Activated naive CD4-positive, alpha-beta T cell treated with anti-CD3 and anti-CD28 coated beads, Interleukin-2, amount 50 U/mL, for 16 hours (primary cell): ENCODE measurements at regions not wholly inside any gene's neighbourhood (a gene's known extent, or its start where the extent isn't known, plus 50 kb on each side); places are given as distances from the start of the nearest gene placed in this dataset.
"Not testable (repeated sequence)": the region's sequence is repeated elsewhere in the genome, so short reads cannot be mapped to it uniquely, and the experiment has no call there.

Experiments used
- DNase-seq: peaks from one replicate; pipeline ENCODE4 v3.0.0-alpha.2; 2020

DNA sequence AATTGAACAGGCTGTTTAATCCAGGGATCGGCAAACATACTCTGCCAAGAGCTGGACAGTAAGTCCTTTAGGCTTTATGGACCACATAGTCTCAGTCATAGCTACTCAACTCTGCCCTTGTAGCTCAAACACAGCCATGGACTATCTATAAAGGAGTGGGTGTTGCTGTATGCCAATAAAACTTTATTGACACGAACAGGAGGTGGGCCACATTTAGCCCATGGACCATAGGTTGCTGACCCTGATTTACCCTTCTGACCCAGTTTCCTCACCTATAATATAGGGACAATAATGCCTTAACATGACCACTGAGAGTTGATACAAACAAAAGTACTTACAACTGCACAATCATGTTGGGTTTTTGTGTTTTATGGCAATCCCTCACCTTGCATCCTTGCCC is 257.0 kb upstream of the SDK2 start:
- DNase-seq: no peak

DNA sequence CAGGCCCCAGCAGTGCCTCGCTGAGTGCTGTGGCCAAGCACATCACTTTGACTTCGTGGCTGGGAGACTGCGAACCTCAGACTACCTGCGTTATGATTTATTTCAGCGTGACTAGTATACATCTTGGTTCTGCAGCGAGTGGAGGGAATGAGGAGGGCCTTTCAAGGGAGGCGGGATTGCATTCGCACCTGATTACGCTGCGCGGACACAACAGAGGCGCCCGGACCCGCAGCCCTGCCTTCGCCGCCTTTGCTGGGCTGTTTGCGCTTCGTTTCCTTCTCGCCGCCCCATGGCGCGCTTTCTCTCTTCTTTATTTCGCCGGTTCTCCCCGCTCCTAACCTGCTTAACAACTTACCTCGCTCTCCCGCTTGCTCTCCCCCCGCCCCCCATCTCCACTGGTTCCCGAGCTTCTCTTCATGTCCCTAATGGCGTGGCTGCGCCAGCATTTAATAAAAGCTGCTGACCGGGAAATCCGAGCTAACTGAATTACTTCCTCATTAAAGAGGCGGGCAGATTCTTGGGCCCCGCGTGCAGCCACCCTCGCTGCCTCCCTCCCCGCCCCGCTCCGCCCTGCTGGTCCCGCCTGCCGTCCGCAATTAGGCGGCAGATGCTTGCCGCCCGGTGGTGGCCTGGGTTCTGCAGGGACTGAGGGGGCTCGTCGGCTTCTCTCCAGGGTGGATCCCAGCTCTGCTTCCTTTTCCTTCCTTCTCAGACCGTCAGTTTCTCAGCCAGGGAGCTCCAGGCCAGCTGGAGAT is 257.6 kb upstream of the SDK2 start:
- DNase-seq: peak; percentile 21

DNA sequence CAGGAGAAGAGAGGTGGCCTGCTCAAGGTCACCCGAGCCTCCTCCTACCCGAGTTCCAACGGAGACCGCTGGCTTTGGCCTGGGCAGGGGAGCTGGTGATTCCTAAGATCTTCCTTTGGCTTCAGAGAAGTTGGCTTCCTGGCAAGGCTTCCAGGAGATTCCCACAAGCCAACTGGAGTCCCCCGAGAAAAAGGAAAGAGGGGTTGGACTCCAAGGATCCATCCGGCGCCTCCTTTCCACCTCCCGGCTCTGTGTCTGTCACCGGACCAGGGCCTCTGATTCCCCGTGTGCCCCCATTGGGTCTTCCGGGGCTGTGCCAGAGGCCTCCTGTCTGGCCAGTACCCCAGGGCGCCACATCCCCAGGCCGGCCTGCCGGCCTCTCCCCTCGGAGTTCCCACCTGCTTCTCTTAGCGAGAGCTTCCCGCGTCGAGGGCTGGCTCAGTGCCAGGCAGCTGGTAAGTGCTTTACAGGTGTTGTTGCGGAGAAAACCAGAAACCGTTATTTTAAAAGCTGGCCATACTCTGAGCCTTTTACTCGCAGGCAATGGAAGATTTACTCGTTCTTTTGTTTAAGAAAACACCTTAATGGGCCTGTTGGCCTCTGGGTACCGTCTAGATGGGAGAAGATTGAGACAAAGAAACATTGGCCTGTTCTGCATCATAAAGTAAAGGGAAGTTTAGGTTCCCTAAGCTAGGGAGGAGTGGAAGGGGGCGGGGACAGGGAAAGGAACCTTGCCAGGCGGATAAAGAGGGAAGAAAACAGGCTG is 258.4 kb upstream of the SDK2 start:
- DNase-seq: no peak

DNA sequence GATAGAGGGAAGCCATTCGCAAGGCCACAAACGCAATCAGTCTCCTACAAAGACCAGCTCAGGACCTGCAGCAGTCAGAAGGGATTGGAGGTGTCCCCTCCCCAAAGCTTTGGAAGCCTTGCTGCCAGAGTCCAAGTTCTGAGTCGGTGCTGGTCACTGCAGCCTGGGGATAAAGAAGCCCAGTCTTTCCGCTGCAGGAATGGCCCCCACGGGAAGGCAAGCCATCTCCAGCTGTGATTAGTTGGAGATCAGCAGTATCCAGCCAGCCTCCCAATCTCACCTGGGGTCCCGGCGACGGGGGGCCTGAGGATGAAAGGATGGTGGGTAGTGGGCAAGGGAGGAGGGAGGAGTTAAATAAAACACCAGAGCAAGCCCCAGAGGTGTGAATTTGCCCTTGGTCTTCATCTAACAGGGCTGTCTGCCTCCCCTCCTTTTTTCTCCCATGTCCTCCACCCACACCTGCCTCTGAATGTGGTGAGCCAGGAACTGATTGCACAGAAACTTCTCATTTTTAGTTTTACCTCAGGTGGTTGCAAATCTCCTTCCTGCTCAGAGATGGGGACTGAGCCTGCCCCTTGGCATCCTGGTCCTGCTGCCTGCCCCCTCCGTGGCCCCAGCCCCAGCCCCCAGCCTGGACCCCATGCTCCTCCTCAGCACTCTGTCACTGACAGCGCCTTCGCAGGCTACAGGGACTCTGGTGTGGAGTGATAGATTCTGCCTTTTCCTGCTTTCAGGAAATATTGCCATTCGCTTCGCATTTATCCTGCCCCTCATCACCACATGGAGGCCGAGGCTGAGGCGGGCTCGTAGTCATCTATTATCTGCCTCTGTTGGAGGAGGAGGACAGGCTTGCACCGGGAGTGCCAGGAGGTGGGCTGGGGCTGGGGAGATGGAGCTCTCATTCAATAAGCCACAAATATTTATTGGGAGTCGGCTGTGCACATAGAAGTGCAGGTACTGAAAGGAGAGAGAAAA is 262.9 kb upstream of the SDK2 start:
- DNase-seq: no peak

DNA sequence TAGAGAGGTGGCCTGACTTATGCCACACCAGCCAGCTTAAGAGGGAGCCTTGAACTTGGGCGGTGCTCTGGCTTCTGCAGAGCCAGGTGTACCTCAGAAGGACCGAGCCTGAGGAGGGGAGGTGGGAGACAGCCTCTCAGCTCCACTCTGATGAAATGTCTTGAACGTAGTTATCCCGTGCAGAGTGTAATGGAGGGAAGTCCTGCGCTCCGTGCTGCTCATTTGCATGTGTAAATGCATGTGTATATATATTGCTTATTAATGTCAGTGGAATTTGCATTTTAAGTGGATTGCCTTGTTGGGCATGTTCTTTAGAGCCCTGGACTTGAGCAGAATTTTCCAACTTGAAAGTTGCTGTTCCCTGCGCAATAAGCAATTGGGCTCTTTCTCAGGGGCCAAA is 264.9 kb upstream of the SDK2 start:
- DNase-seq: no peak

DNA sequence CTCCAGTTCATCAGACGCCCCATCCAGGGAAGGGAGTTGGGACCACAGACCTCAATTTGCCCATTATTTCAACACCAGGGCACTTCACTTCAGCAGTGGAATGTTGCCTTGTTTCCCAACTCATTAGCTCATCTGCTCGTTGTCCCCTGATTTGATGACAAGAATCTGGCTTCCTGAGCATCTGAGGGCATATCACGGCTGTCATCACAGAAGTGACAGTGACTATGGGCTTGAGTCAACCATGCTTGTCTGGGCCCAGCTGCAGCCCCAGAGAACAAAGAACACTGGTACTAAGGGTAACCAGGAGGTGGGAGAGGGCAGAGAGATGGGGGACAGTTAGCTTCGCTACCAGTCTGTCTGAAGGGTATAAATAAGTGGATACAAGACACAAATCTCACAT is 266.0 kb upstream of the SDK2 start:
- DNase-seq: no peak

DNA sequence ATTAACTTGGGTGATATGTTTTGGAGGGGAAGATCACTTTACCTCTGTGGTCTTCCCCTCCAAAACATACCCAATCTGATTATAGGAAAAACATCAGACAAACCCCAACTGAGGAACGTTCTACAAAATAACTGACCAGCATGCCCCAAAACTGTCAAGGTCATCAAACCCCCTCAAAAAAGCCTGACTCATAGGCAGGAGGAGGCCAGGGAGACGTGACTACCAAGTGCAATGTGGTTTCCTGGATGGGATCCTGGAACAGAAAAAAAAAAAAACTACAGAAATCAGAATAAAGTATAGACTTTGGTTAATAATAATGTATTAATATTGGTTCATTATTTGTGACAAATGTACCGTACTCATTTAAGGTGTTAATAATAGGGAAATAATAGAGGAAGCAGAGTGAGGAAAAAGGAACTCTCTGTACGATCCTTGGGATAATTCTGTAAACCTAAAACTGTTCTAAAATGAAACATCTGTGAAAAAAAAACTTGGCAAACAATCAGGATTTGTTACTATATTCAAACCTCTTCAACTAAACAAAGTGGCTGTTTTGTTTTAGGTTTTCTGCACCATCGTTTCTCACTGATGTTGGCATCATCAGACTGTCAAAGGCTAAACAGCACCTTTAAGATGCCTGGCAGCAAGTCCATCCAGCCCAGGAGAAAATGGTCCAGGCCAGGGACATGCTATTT is 266.7 kb upstream of the SDK2 start:
- no peak for DNase-seq

DNA sequence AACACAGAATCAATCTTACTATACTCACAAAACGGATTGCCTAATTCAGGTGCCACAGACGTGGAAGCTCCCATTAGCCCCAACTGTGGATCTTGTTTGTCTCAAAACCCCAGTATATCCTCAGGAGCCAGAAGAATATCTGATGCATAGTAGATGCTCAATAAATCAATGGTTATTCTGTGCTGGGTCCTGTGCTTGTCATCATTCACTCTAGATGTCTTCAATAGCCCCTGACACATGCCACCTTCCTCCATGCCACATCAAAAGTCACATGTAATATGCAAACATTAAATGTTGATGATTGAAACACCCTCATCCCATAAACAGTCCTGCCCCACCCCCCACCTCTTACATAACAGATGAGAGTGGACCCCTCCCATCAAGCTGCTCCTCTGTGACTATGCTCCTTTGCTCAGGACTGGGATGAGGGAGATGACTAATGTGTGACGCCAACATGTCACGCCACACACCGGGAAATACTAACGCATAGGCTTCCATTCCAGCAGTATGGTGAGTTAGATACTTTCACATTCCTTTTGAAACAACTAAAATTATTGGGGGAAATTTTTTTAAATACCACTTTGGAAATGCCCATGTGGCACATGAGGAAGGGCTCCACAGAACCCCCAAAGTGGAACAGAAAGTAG is 267.6 kb upstream of the SDK2 start:
- no peak for DNase-seq

DNA sequence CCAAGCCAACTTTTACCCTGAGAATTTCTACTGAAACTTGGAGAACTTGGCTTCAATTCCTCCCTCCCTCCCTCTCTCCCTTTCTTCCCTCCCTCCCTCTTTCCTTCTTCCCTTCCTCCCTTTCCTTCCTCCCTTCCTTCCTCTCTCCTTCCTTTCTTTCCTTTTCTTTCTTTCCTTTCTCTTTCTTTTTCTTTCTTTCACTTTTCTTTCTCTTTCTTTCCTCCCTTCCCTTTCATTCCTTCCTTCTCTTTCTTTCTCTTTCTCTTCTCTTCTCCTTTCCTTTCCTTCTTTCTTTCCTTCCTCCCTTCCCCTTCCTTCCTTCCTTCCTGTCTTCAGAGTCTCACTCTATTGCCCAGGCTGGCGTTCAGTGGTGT is 268.1 kb upstream of the SDK2 start:
- no peak for DNase-seq

DNA sequence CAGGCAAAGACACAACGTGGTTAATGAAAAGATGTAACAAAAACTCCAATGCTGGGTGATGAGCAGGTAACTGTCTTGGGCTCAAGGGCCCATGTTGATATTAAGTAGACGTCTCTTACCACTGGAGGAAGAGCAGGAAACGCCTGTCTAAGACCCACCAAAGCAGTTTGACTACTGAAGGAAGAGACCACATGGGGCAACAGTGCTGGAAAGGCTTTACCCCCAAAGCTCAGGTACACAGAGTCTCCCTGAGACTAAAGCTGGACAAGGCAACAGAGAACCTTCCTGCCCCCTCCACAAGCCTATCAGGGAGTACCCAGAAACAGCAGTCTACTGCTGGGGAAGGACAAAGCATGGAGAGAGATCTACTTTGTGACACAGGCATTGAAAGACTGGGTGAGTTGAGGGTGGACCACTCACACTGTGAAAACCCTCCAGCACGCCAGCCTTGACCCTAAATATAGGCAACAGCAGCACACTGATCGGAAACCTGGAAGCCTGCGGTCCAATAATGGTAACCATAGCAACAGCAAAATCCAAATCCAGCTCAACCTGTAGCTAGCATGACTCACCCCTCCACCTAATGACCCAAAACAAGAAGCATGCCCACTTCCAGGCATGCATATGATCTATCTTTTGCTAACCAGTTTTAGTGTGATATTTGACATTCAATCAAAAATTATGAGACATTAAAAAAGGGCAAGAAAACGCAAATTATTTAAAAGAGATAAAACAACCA is 270.5 kb upstream of the SDK2 start:
- no peak for DNase-seq

DNA sequence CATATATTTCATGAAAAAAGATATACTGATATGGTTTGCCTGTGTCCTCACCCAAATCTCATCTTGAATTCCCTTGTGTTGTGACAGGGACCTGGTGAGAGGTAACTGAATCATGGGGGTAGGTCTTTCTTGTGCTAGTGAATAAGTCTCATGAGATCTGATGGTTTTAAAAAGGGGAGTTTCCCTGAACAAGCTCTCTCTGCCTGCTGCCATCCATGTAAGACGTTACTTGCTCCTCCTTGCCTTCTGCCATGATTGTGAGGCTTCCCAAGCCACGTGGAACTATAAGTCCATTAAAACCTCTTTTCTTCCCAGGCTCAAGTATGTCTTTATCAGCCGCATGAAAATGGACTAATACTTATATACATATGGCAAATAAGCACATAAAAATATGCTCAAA is 274.8 kb upstream of the SDK2 start:
- not testable (repeated sequence) for DNase-seq

DNA sequence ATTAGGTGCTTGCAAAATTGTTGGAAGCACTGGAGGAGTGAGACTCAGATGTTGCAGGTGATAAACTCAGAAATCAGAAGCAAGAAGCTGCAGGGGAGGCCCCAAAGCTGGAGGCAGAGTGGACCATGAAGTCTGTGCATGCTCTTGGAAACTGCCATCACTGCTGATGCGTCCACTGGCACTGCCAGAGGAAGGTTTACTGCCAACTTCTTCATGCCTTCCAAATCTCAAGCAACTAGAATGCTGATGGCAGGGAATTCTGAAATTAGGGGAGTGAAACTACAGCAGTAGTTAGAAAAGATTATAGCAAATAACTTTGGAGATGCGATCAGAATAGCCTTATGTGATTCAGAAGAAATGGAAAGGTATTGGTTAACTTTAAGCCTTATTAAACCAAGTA is 277.1 kb upstream of the SDK2 start:
- no peak for DNase-seq

DNA sequence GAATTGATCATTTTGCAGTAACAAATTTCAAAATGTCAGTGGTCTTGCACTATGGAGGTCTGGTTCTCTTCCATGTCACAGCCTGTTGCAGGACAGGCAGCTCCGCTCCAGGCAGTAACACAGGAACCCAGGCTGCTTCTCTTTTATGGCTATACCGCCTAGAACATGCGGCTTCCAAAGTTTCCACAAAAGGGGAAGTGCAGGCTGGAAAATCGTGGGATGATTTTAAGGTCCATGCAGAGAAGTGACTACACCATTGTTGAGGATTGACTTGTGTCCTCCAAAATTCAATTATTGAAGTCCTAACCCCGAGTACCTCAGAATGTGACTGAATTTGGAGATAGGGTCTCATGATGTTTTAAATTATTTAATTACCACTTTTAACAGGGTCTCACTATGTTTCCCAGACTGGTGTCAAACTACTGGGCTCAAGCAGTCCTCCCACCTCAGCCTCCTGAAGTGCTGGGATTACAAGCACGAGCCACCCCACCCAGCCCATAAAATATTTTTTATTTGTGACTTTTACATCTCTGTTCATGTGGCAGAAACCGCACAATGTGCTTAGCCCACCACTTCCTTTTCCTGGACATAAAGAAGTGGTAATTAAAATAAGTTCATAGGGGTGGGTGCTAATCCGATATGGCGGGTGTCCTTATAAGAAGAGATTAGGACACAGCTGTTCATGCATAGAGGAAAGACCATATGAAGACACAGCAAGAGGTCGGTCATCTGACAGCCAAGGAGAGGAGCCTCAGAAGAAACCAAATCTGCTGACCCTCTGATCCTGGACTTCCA is 279.2 kb upstream of the RPL38 start:
- DNase-seq: no peak

DNA sequence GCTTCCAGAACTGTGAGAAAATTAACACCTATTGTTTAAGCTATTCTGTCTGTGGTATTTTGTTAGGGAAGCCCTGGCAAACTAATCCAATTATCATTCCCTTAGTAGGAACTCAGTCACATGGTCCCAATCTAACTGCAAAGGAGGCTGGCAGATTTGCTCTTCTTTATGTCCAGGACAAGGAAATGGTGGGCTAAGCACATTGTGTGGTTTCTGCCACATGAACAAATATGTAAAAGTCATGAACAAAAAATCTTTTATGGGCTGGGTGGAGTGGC is 278.6 kb upstream of the RPL38 start:
- no peak for DNase-seq

DNA sequence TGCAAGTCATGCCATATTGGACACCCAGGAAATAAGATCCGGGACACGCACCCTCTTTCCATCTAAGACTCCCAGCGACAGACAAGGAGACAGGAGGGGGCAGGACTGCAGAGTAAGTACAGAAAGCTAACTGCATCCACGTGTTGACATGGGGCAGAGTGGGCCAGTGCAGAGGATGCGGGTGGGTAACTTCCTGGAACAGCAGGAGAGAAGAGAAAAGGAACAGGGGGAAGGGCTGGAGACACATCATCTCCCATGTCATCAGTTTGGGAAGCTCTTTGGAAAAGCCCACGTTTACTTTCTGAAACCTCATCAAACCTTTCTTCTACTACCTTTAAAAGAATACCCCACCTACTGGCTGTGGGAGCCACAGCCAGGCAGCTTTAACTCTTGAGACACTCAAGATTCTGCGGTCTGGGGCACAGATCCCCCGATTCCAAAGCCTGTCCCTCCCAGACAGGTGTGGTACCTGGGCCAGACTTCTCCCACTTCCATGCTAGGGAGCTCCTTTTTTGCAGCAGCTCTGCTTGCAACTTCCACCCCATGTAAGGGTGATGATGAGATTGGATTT is 273.5 kb upstream of the RPL38 start:
- no peak for DNase-seq

DNA sequence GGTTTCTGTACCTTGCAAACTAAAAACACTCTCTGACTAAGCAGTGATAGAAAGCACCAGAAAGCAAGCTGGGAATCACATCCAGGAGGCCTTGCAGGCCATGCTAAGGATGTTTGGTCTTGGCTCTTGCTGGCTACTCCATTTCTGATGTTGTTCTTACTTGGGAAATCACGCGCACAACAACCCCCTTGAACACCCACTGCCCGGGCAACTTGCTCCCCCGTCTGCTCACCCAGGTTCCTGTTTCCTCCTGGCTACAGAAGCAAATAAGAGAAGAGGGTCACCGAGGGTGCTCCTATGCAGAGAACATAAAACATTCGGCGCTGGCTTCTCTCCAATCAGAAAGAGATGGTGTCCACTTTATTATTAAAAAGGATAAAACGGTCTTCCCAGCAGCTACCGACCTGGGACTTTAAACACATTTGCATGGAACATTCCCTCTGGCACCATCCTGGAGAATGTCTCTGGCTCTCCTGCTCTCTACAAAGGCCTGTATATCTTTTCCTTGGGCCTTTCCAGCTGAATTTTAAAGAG is 271.2 kb upstream of the RPL38 start:
- DNase-seq: no peak

DNA sequence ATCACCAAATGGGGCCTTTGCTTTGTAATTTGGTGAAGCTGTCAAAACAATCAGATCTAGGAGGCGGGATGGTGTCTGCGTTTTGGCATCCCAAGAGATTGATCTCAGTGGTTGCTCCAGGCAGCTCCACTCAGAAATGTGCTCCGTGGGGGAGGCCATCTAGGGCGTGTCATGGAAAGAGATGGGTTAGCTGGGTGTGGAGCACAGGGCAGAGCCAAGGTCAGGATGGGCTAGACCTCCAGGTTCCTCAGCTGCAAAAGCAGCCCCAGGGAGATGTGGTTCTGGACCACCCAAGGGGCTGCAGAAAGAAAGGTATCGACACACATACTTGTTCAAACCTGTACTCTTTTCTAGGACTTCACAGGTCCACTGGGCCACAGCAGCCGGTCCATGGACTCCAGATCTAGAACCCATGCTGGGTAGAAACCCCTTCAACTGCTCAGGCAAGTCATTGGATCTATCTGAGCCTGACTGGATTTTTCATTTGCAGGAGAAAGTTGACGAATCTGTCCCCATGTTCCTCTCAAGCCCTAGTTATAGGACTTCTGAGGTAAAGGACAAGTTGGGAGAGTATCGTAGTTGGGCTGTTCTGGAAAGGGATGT is 270.2 kb upstream of the RPL38 start:
- no peak for DNase-seq

DNA sequence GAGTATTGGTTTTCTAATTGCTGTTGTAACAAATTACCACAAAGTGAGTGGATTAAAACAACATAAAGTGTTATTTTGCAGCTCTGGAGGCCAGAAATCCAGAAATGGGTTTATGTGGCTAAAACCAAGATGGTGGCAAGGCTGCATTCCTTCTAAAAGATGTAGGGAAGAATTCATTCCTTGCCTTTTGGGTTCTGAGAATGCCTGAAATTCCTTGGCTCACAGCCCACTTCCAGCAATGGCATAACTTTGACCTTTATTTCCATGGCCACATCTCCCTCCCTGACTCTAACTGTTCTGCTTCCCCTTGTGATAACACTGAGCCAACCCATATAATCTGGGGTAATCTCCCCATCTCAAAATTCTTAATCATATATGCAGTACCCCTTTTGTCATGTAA is 269.6 kb upstream of the RPL38 start:
- DNase-seq: no peak

DNA sequence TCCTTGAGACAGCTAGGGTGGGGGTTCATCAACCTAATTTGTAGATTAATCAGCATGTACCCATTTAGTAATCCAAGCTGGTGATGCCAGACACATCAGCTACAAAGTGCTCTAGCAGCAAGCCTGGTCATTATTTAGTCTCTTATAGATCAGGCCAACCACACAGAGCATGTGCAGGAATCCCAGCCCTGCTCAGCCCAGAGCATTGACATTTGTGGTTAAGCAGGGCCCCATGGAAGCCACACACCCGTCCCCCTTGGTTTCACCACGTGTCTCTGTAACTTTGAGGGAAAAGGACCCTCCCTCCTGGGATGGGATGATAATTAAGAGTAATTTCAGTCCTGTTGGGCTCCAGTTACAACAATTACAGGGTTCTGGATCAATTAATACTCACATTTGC is 268.8 kb upstream of the RPL38 start:
- no peak for DNase-seq
